ENCODE measurements at regions not wholly inside any gene's neighbourhood (a gene's known extent, or its start where the extent isn't known, plus 50 kb on each side); places are given as distances from the start of the nearest gene placed in this dataset.

DNA sequence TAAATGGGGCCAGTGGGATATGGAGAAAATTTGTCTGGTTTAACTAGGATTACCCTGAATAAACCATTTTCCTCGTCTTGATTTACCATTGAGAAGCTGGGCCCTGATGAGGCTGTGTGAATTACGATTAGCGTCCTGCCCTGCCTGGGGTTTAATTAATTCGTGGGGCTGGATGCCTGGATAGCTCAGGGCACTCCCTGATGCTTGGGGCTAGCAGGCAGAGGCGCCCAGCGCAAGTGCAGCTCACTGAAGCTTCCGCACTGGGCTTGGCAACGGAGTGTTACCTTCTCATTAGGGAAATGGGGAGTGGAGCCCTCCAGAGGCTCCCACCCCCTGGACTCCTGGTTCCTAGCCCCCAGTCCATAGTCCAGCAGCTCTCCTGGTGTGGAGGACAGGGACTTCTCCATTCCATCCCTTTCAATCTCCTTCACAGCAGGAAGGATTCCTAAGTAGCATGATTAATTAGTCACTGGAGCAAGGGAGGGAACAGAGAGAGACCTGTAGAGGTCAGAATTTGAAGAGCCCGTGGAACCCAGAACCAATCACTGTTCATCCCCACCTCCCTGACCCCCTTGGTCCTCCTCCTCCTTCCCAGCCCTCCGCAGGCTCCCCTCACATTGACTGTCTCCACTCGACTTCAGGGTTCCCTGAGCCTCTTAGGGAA, 107.2 kb downstream of the UQCRFS1 start:
- TF ChIP-seq CTCF (conservative IDR thresholded peaks at IDR 0.05; ENCODE audit: low read length) (no peak), EZH2phosphoT487 (IDR thresholded peaks at IDR 0.05; ENCODE audit: borderline replicate concordance) (no peak)

Measured in Loucy (cell line).